ENCODE measurements at regions not wholly inside any gene's neighbourhood (a gene's known extent, or its start where the extent isn't known, plus 50 kb on each side); places are given as distances from the start of the nearest gene placed in this dataset.
"Not testable (repeated sequence)": the region's sequence is repeated elsewhere in the genome, so short reads cannot be mapped to it uniquely, and the experiment has no call there.

- no peak for DNase-seq (ENCODE audit: low read depth in 2 of 2)
Observed at GRCh38 chr1:14347186-14347585, 251.3 kb upstream of the KAZN start.

- no peak for DNase-seq (ENCODE audit: low read depth in 2 of 2)
Observed at GRCh38 chr1:14347776-14348175, 250.7 kb upstream of the KAZN start.

GRCh38 chr1:14350197-14350596 lies 248.3 kb upstream of the KAZN start:
- no peak for DNase-seq (ENCODE audit: low read depth in 2 of 2)

GRCh38 chr1:14352897-14353296 lies 245.6 kb upstream of the KAZN start:
- DNase-seq (ENCODE audit: low read depth in 2 of 2) = no peak

- not testable (repeated sequence) for DNase-seq (ENCODE audit: low read depth in 2 of 2)
Observed at GRCh38 chr1:14361005-14361404, 237.5 kb upstream of the KAZN start.

- DNase-seq (ENCODE audit: low read depth in 2 of 2) = no peak
Observed at GRCh38 chr1:14362331-14362730, 236.2 kb upstream of the KAZN start.

- no peak for DNase-seq (ENCODE audit: low read depth in 2 of 2)
Observed at GRCh38 chr1:14363036-14363590, 235.4 kb upstream of the KAZN start.

GRCh38 chr1:14363707-14364413 lies 234.6 kb upstream of the KAZN start:
- DNase-seq (ENCODE audit: low read depth in 2 of 2) = no peak

GRCh38 chr1:14365301-14365988 lies 233.0 kb upstream of the KAZN start:
- DNase-seq (ENCODE audit: low read depth in 2 of 2) = peak in 1 of 2 experiments; percentile 20

GRCh38 chr1:14366091-14367018 lies 232.1 kb upstream of the KAZN start:
- DNase-seq (ENCODE audit: low read depth in 2 of 2) = no peak

GRCh38 chr1:14367451-14367850 lies 231.0 kb upstream of the KAZN start:
- DNase-seq (ENCODE audit: low read depth in 2 of 2) = no peak

- peak in 1 of 2 experiments; percentile 36 for DNase-seq (ENCODE audit: low read depth in 2 of 2)
Observed at GRCh38 chr1:14369526-14370213, 228.8 kb upstream of the KAZN start.

GRCh38 chr1:14371771-14372497 lies 226.6 kb upstream of the KAZN start:
- peak; percentile 72 to 75 for DNase-seq (ENCODE audit: low read depth in 2 of 2)

GRCh38 chr1:14372526-14372925 lies 226.0 kb upstream of the KAZN start:
- peak in 1 of 2 experiments; percentile 21 for DNase-seq (ENCODE audit: low read depth in 2 of 2)

- no peak for DNase-seq (ENCODE audit: low read depth in 2 of 2)
Observed at GRCh38 chr1:14373081-14373758, 225.3 kb upstream of the KAZN start.

GRCh38 chr1:14375226-14375625 lies 223.3 kb upstream of the KAZN start:
- DNase-seq (ENCODE audit: low read depth in 2 of 2) = no peak

GRCh38 chr1:14377386-14377785 lies 221.1 kb upstream of the KAZN start:
- DNase-seq (ENCODE audit: low read depth in 2 of 2) = no peak

- DNase-seq (ENCODE audit: low read depth in 2 of 2) = no peak
Observed at GRCh38 chr1:14380408-14380807, 218.1 kb upstream of the KAZN start.

GRCh38 chr1:14390816-14391215 lies 207.7 kb upstream of the KAZN start:
- DNase-seq (ENCODE audit: low read depth in 2 of 2) = no peak
